ENCODE measurements at regions not wholly inside any gene's neighbourhood (a gene's known extent, or its start where the extent isn't known, plus 50 kb on each side); places are given as distances from the start of the nearest gene placed in this dataset.

DNA sequence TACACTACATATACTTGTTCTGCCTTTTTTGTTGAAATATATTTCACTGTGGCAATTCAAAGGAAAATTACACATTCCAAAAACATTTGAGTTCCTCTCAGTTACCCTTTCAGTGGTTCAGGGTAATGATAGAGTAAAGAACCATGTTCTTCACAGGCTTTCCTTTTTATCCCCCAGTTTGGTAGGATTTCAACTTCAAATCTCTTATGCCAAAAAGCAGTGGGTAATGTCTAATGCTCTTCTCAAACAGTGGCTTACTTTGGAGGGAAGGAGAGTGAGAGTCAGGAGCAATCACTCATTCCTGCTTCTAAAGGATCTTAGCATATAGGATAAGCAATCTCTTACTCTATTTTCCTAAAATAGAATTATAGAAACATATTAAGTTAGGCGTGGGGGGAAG is 290.6 kb downstream of the ZEB2 start:
- no peak overlapping the region for H3K27ac Mint-ChIP-seq
- peaks cover 6% of the 10 kb centered on the region for H3K27me3 Mint-ChIP-seq (ENCODE audit: low read depth, poor library complexity)

GRCh38 chr2:144227427-144228105 is 292.4 kb downstream of the ZEB2 start:
- DNase-seq = no peak
- no peaks in the 10 kb centered on the region for H3K4me1 Mint-ChIP-seq
- no peak overlapping the region for H3K27ac Mint-ChIP-seq
- H3K4me3 Mint-ChIP-seq = no peak overlapping the region
- peaks cover 6% of the 10 kb centered on the region for H3K27me3 Mint-ChIP-seq (ENCODE audit: low read depth, poor library complexity)
- no peaks in the 10 kb centered on the region for H3K9me3 Mint-ChIP-seq
- H3K36me3 Mint-ChIP-seq (ENCODE audit: low read depth) = no peaks in the 10 kb centered on the region
- TF ChIP-seq, protein P1, sequence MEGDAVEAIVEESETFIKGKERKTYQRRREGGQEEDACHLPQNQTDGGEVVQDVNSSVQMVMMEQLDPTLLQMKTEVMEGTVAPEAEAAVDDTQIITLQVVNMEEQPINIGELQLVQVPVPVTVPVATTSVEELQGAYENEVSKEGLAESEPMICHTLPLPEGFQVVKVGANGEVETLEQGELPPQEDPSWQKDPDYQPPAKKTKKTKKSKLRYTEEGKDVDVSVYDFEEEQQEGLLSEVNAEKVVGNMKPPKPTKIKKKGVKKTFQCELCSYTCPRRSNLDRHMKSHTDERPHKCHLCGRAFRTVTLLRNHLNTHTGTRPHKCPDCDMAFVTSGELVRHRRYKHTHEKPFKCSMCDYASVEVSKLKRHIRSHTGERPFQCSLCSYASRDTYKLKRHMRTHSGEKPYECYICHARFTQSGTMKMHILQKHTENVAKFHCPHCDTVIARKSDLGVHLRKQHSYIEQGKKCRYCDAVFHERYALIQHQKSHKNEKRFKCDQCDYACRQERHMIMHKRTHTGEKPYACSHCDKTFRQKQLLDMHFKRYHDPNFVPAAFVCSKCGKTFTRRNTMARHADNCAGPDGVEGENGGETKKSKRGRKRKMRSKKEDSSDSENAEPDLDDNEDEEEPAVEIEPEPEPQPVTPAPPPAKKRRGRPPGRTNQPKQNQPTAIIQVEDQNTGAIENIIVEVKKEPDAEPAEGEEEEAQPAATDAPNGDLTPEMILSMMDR (IDR thresholded peaks at IDR 0.05) = no peak

More for the DNA sequence above, 290.6 kb downstream of the ZEB2 start:
- no peaks in the 10 kb centered on the region for H3K9me3 Mint-ChIP-seq
- no peaks in the 10 kb centered on the region for H3K36me3 Mint-ChIP-seq (ENCODE audit: low read depth)
- H3K4me1 Mint-ChIP-seq = no peaks in the 10 kb centered on the region
- no peak for DNase-seq
- TF ChIP-seq, protein P1 (IDR thresholded peaks at IDR 0.05) = no peak
- no peak overlapping the region for H3K4me3 Mint-ChIP-seq

DNA sequence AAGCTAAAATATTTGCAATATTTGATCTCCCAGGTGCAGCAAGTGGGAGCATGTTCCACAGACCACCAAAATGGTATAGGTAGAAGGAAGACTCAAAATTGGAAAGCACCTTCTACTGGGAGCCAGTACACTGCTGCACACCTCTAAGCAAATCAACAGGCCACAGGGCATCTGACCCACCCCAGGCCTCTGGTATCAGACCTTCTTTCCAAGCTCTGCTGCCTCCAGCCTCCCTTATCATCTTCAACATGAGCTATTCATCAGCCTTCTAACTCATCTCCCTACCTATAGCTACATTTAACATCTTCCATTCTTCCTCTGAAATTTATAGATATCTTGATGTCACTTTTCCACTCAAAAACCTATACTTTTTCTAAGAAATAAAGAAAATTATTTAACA is 294.8 kb downstream of the ZEB2 start:
- no peaks in the 10 kb centered on the region for H3K36me3 Mint-ChIP-seq (ENCODE audit: low read depth)
- H3K27ac Mint-ChIP-seq = no peak overlapping the region
- TF ChIP-seq, protein P1 (IDR thresholded peaks at IDR 0.05) = no peak
- H3K9me3 Mint-ChIP-seq = no peaks in the 10 kb centered on the region
- H3K27me3 Mint-ChIP-seq (ENCODE audit: low read depth, poor library complexity) = peaks cover 6% of the 10 kb centered on the region
- H3K4me3 Mint-ChIP-seq = no peak overlapping the region
- H3K4me1 Mint-ChIP-seq = no peaks in the 10 kb centered on the region
- DNase-seq = no peak

- TF ChIP-seq, protein P1 (IDR thresholded peaks at IDR 0.05) = no peak
- peaks cover 6% of the 10 kb centered on the region for H3K27me3 Mint-ChIP-seq (ENCODE audit: low read depth, poor library complexity)
- no peaks in the 10 kb centered on the region for H3K9me3 Mint-ChIP-seq
- no peak overlapping the region for H3K4me3 Mint-ChIP-seq
- H3K36me3 Mint-ChIP-seq (ENCODE audit: low read depth) = no peaks in the 10 kb centered on the region
- H3K4me1 Mint-ChIP-seq = no peaks in the 10 kb centered on the region
- no peak overlapping the region for H3K27ac Mint-ChIP-seq
- DNase-seq = no peak
Observed at GRCh38 chr2:144224472-144224871, 295.4 kb downstream of the ZEB2 start.

GRCh38 chr2:144219979-144220378 is 299.9 kb downstream of the ZEB2 start:
- H3K9me3 Mint-ChIP-seq = no peaks in the 10 kb centered on the region
- H3K4me3 Mint-ChIP-seq = no peak overlapping the region
- no peaks in the 10 kb centered on the region for H3K36me3 Mint-ChIP-seq (ENCODE audit: low read depth)
- TF ChIP-seq, protein P1 (IDR thresholded peaks at IDR 0.05) = no peak
- no peak overlapping the region for H3K27ac Mint-ChIP-seq
- H3K27me3 Mint-ChIP-seq (ENCODE audit: low read depth, poor library complexity) = no peaks in the 10 kb centered on the region
- H3K4me1 Mint-ChIP-seq = peaks cover 6% of the 10 kb centered on the region
- no peak for DNase-seq
